Immature natural killer cell (primary cell): ENCODE measurements at regions not wholly inside any gene's neighbourhood (a gene's known extent, or its start where the extent isn't known, plus 50 kb on each side); places are given as distances from the start of the nearest gene placed in this dataset.
"Not testable (repeated sequence)": the region's sequence is repeated elsewhere in the genome, so short reads cannot be mapped to it uniquely, and the experiment has no call there.

Experiments used
- DNase-seq, 3 donors: peaks; one replicate each; pipeline ENCODE4 v3.0.0; 2022; ENCODE audit warnings: mixed read lengths in 1 of 3
- H3K27ac Mint-ChIP-seq, 6 donors: one replicate each; pipeline ENCODE4 v1.8.0; 2020; ENCODE audit warnings: mixed read lengths in 6 of 6, mild to moderate bottlenecking in 5 of 6, inconsistent platforms in 4 of 6, moderate library complexity in 3 of 6
- H3K27me3 Mint-ChIP-seq, 3 donors: one replicate each; pipeline ENCODE4 v1.8.0; 2020 to 2021; ENCODE audit warnings: low read depth in 3 of 3, mild to moderate bottlenecking in 3 of 3, mixed read lengths in 3 of 3, moderate library complexity in 3 of 3, inconsistent platforms in 1 of 3
- H3K36me3 Mint-ChIP-seq, 3 donors: one replicate each; pipeline ENCODE4 v1.8.0; 2020; ENCODE audit warnings: mixed read lengths in 3 of 3, inconsistent platforms in 2 of 3, mild to moderate bottlenecking in 2 of 3
- H3K4me1 Mint-ChIP-seq, 2 donors: one replicate each; pipeline ENCODE4 v1.8.0; 2020; ENCODE audit warnings: inconsistent platforms in 2 of 2, mild to moderate bottlenecking in 2 of 2, mixed read lengths in 2 of 2, moderate library complexity in 1 of 2
- H3K4me3 Mint-ChIP-seq, 5 donors: one replicate each; pipeline ENCODE4 v1.8.0; 2020; ENCODE audit warnings: mild to moderate bottlenecking in 5 of 5, mixed read lengths in 5 of 5, inconsistent platforms in 3 of 5, moderate library complexity in 3 of 5
- H3K9me3 Mint-ChIP-seq, 6 donors: one replicate each; pipeline ENCODE4 v1.8.0; 2020; ENCODE audit warnings: mild to moderate bottlenecking in 6 of 6, mixed read lengths in 6 of 6, inconsistent platforms in 4 of 6, moderate library complexity in 3 of 6

- DNase-seq, result no peak
- no peak overlapping the region for H3K4me3 Mint-ChIP-seq
- peaks cover 6 to 9% of the 10 kb centered on the region in 2 donors for H3K4me1 Mint-ChIP-seq
- no peak overlapping the region for H3K27ac Mint-ChIP-seq
- peaks cover 6 to 9% (median 6%) of the 10 kb centered on the region in 3 donors for H3K27me3 Mint-ChIP-seq
- H3K9me3 Mint-ChIP-seq, result peaks cover 0 to 15% (median 0%) of the 10 kb centered on the region in 6 donors
- H3K36me3 Mint-ChIP-seq, result no peaks in the 10 kb centered on the region
Measured at GRCh38 chr15:62862717-62863116, 179.8 kb upstream of the TPM1 start.

GRCh38 chr15:62866366-62866765 lies 176.2 kb upstream of the TPM1 start:
- H3K4me3 Mint-ChIP-seq, result no peak overlapping the region

GRCh38 chr15:62867844-62868243 lies 174.7 kb upstream of the TPM1 start:
- Mint-ChIP-seq H3K36me3 (no peaks in the 10 kb centered on the region), H3K27me3 (peaks cover 0 to 2% (median 2%) of the 10 kb centered on the region in 3 donors), H3K9me3 (no peaks in the 10 kb centered on the region), H3K4me3 (no peak overlapping the region), H3K27ac (no peak overlapping the region), H3K4me1 (no peaks in the 10 kb centered on the region)
- DNase-seq, result no peak

More at GRCh38 chr15:62866366-62866765, 176.2 kb upstream of the TPM1 start:
- Mint-ChIP-seq H3K9me3 (peaks cover 0 to 8% (median 0%) of the 10 kb centered on the region in 6 donors), H3K4me1 (no peaks in the 10 kb centered on the region), H3K27me3 (peaks cover 0 to 5% (median 2%) of the 10 kb centered on the region in 3 donors), H3K36me3 (no peaks in the 10 kb centered on the region), H3K27ac (no peak overlapping the region)
- no peak for DNase-seq

GRCh38 chr15:62868507-62868906 lies 174.0 kb upstream of the TPM1 start:
- Mint-ChIP-seq H3K9me3 (no peaks in the 10 kb centered on the region), H3K4me1 (no peaks in the 10 kb centered on the region), H3K4me3 (no peak overlapping the region), H3K27ac (no peak overlapping the region), H3K27me3 (peaks cover under 1 to 2% (median 2%) of the 10 kb centered on the region in 3 donors), H3K36me3 (no peaks in the 10 kb centered on the region)
- DNase-seq, result no peak

GRCh38 chr15:62869116-62869515 lies 173.4 kb upstream of the TPM1 start:
- peaks cover 0 to 5% (median 3%) of the 10 kb centered on the region in 3 donors for H3K27me3 Mint-ChIP-seq
- no peak for DNase-seq
- no peak overlapping the region for H3K27ac Mint-ChIP-seq
- H3K9me3 Mint-ChIP-seq, result no peaks in the 10 kb centered on the region
- H3K4me3 Mint-ChIP-seq, result no peak overlapping the region
- no peaks in the 10 kb centered on the region for H3K4me1 Mint-ChIP-seq
- H3K36me3 Mint-ChIP-seq, result no peaks in the 10 kb centered on the region

GRCh38 chr15:62870216-62870615 lies 172.3 kb upstream of the TPM1 start:
- H3K27ac Mint-ChIP-seq, result no peak overlapping the region
- no peaks in the 10 kb centered on the region for H3K9me3 Mint-ChIP-seq
- H3K4me1 Mint-ChIP-seq, result no peaks in the 10 kb centered on the region

GRCh38 chr15:62870701-62871100 lies 171.8 kb upstream of the TPM1 start:
- not testable (repeated sequence) for H3K4me3 Mint-ChIP-seq, DNase-seq, H3K36me3 Mint-ChIP-seq, H3K9me3 Mint-ChIP-seq, H3K27me3 Mint-ChIP-seq, H3K4me1 Mint-ChIP-seq
- peak overlapping the region in 1 of 6 donors; percentile 58 for H3K27ac Mint-ChIP-seq

More at GRCh38 chr15:62870216-62870615, 172.3 kb upstream of the TPM1 start:
- Mint-ChIP-seq H3K4me3 (no peak overlapping the region), H3K36me3 (no peaks in the 10 kb centered on the region), H3K27me3 (peaks cover 0 to 5% (median 3%) of the 10 kb centered on the region in 3 donors)
- no peak for DNase-seq

GRCh38 chr15:62873203-62873602 lies 169.3 kb upstream of the TPM1 start:
- Mint-ChIP-seq H3K9me3 (no peaks in the 10 kb centered on the region), H3K4me1 (no peaks in the 10 kb centered on the region), H3K4me3 (no peak overlapping the region), H3K27me3 (peaks cover 2 to 5% (median 3%) of the 10 kb centered on the region in 3 donors), H3K27ac (no peak overlapping the region), H3K36me3 (no peaks in the 10 kb centered on the region)
- no peak for DNase-seq

GRCh38 chr15:62874064-62874463 lies 168.5 kb upstream of the TPM1 start:
- H3K36me3 Mint-ChIP-seq, result no peaks in the 10 kb centered on the region
- H3K27me3 Mint-ChIP-seq, result peaks cover 2 to 5% (median 3%) of the 10 kb centered on the region in 3 donors
- H3K4me1 Mint-ChIP-seq, result no peaks in the 10 kb centered on the region
- H3K4me3 Mint-ChIP-seq, result no peak overlapping the region
- H3K27ac Mint-ChIP-seq, result no peak overlapping the region
- H3K9me3 Mint-ChIP-seq, result no peaks in the 10 kb centered on the region
- DNase-seq, result no peak

GRCh38 chr15:62874959-62875625 lies 167.5 kb upstream of the TPM1 start:
- H3K9me3 Mint-ChIP-seq, result no peaks in the 10 kb centered on the region
- peaks cover 5 to 6% (median 6%) of the 10 kb centered on the region in 3 donors for H3K27me3 Mint-ChIP-seq
- H3K27ac Mint-ChIP-seq, result no peak overlapping the region
- H3K36me3 Mint-ChIP-seq, result no peaks in the 10 kb centered on the region
- no peaks in the 10 kb centered on the region for H3K4me1 Mint-ChIP-seq
- H3K4me3 Mint-ChIP-seq, result no peak overlapping the region
- no peak for DNase-seq

GRCh38 chr15:62875626-62876021 lies 166.9 kb upstream of the TPM1 start:
- DNase-seq, result no peak
- H3K4me3 Mint-ChIP-seq, result no peak overlapping the region
- no peaks in the 10 kb centered on the region for H3K36me3 Mint-ChIP-seq
- no peaks in the 10 kb centered on the region for H3K9me3 Mint-ChIP-seq
- H3K4me1 Mint-ChIP-seq, result no peaks in the 10 kb centered on the region
- H3K27ac Mint-ChIP-seq, result no peak overlapping the region
- peaks cover 5 to 6% (median 6%) of the 10 kb centered on the region in 3 donors for H3K27me3 Mint-ChIP-seq

GRCh38 chr15:62877276-62877857 lies 165.2 kb upstream of the TPM1 start:
- Mint-ChIP-seq H3K36me3 (no peaks in the 10 kb centered on the region), H3K4me3 (no peak overlapping the region), H3K9me3 (no peaks in the 10 kb centered on the region), H3K27ac (no peak overlapping the region), H3K27me3 (peaks cover 5 to 6% (median 5%) of the 10 kb centered on the region in 3 donors), H3K4me1 (no peaks in the 10 kb centered on the region)
- DNase-seq, result no peak

GRCh38 chr15:62878070-62878469 lies 164.5 kb upstream of the TPM1 start:
- H3K4me1 Mint-ChIP-seq, result no peaks in the 10 kb centered on the region

GRCh38 chr15:62879770-62880169 lies 162.8 kb upstream of the TPM1 start:
- H3K4me1 Mint-ChIP-seq, result no peaks in the 10 kb centered on the region
- no peaks in the 10 kb centered on the region for H3K9me3 Mint-ChIP-seq
- no peak for DNase-seq
- peaks cover 0 to 6% (median 3%) of the 10 kb centered on the region in 3 donors for H3K27me3 Mint-ChIP-seq
- no peak overlapping the region for H3K27ac Mint-ChIP-seq
- no peaks in the 10 kb centered on the region for H3K36me3 Mint-ChIP-seq
- peak overlapping the region in 1 of 5 donors; percentile 3 for H3K4me3 Mint-ChIP-seq

More at GRCh38 chr15:62878070-62878469, 164.5 kb upstream of the TPM1 start:
- H3K36me3 Mint-ChIP-seq, result no peaks in the 10 kb centered on the region
- no peaks in the 10 kb centered on the region for H3K9me3 Mint-ChIP-seq
- H3K4me3 Mint-ChIP-seq, result no peak overlapping the region
- peaks cover 5 to 6% (median 5%) of the 10 kb centered on the region in 3 donors for H3K27me3 Mint-ChIP-seq
- no peak overlapping the region for H3K27ac Mint-ChIP-seq
- DNase-seq, result no peak
